GM23338 (cell line): ENCODE measurements at regions not wholly inside any gene's neighbourhood (a gene's known extent, or its start where the extent isn't known, plus 50 kb on each side); places are given as distances from the start of the nearest gene placed in this dataset.

Source experiments
- ATAC-seq: fragments of 200-7000 bp; cut with Tn5 transposase; 3 replicates; pipeline ENCODE4 v1.9.1; 2020
- DNase-seq: peaks from one replicate; pipeline ENCODE4 v3.0.0-alpha.2; 2015; ENCODE audit warnings: low spot score
- H2AFZ ChIP-seq: fragments of 200-600 bp; sonication (generic); 2 replicates; pipeline ENCODE4 v1.8.0; 2016; ENCODE audit warnings: antibody characterized with exemption, mild to moderate bottlenecking, moderate library complexity
- H3F3A ChIP-seq: fragments of 200-600 bp; sonication (generic); replicated peaks from 2 replicates; pipeline ENCODE4 v1.8.0; 2017; ENCODE audit warnings: antibody characterized with exemption, mixed run types, low read depth
- H3K27ac ChIP-seq: fragments of 200-600 bp; sonication (generic); 2 replicates; pipeline ENCODE4 v1.6.1; 2016; ENCODE audit warnings: low read depth
- H3K27me3 ChIP-seq: fragments of 200-600 bp; sonication (generic); 2 replicates; pipeline ENCODE4 v1.8.0; 2016; ENCODE audit warnings: mild to moderate bottlenecking, mixed run types, moderate library complexity; ENCODE audit not compliant: insufficient read depth
- H3K36me3 ChIP-seq: fragments of 200-600 bp; sonication (generic); 2 replicates; pipeline ENCODE4 v1.8.0; 2016; ENCODE audit warnings: mild to moderate bottlenecking; ENCODE audit not compliant: insufficient read depth
- H3K4me1 ChIP-seq: fragments of 200-600 bp; sonication (generic); 2 replicates; pipeline ENCODE4 v1.8.0; 2016; ENCODE audit warnings: mild to moderate bottlenecking, moderate library complexity; ENCODE audit not compliant: insufficient read depth
- H3K4me2 ChIP-seq: fragments of 200-600 bp; sonication (generic); 2 replicates; pipeline ENCODE4 v1.7.1; 2017; ENCODE audit warnings: mixed run types
- H3K4me3 ChIP-seq: fragments of 200-600 bp; sonication (generic); 2 replicates; pipeline ENCODE4 v1.6.1; 2016; ENCODE audit warnings: mixed run types
- H3K79me2 ChIP-seq: fragments of 200-600 bp; sonication (generic); replicated peaks from 2 replicates; pipeline ENCODE4 v1.8.0; 2017; ENCODE audit warnings: mild to moderate bottlenecking; ENCODE audit not compliant: insufficient read depth
- H3K9me2 ChIP-seq: fragments of 200-600 bp; sonication (generic); 2 replicates; pipeline ENCODE4 v1.8.0; 2017; ENCODE audit not compliant: insufficient read depth
- H4K20me1 ChIP-seq: fragments of 200-600 bp; sonication (generic); replicated peaks from 2 replicates; pipeline ENCODE4 v1.8.0; 2017; ENCODE audit warnings: mild to moderate bottlenecking; ENCODE audit not compliant: insufficient read depth
- H3K27ac Mint-ChIP-seq: 2 replicates; pipeline ENCODE4 v1.8.0; 2020; ENCODE audit warnings: inconsistent platforms, mild to moderate bottlenecking, moderate library complexity, mixed read lengths
- H3K27me3 Mint-ChIP-seq: 3 replicates; pipeline ENCODE4 v1.8.0; 2022; ENCODE audit warnings: low read depth, mild to moderate bottlenecking, moderate library complexity, mixed read lengths, inconsistent platforms; ENCODE audit not compliant: insufficient read depth, poor library complexity
- H3K36me3 Mint-ChIP-seq: 3 replicates; pipeline ENCODE4 v1.8.0; 2021; ENCODE audit warnings: low read depth, mild to moderate bottlenecking, inconsistent platforms, moderate library complexity, mixed read lengths
- H3K4me1 Mint-ChIP-seq: 3 replicates; pipeline ENCODE4 v1.8.0; 2020; ENCODE audit warnings: mild to moderate bottlenecking, inconsistent platforms, mixed read lengths
- H3K4me3 Mint-ChIP-seq: 3 replicates; pipeline ENCODE4 v1.8.0; 2021; ENCODE audit warnings: moderate library complexity, mild to moderate bottlenecking, inconsistent platforms, mixed read lengths
- H3K9me3 Mint-ChIP-seq: 3 replicates; pipeline ENCODE4 v1.8.0; 2020; ENCODE audit warnings: moderate library complexity, mild to moderate bottlenecking, inconsistent platforms, mixed read lengths
- EZH2phosphoT487 ChIP-seq: fragments of 200-600 bp; sonication (generic); IDR thresholded peaks from one replicate; pipeline ENCODE4 v1.8.1; 2018; ENCODE audit warnings: antibody characterized with exemption; ENCODE audit not compliant: unreplicated experiment
- JUNB ChIP-seq: IDR thresholded peaks from one replicate; pipeline ENCODE4 v1.6.1; 2016; ENCODE audit warnings: antibody characterized with exemption; ENCODE audit not compliant: unreplicated experiment
- POLR2AphosphoS5 ChIP-seq: IDR thresholded peaks from 2 replicates; pipeline ENCODE4 v1.6.1; 2016; ENCODE audit warnings: antibody characterized with exemption, low read depth
- STAT1 ChIP-seq: IDR thresholded peaks from one replicate; pipeline ENCODE4 v1.6.1; 2016; ENCODE audit warnings: antibody characterized with exemption; ENCODE audit not compliant: unreplicated experiment
- ZNF114 ChIP-seq: fragments of 250-450 bp; sonication (Bioruptor Pico); IDR thresholded peaks from 2 replicates; pipeline ENCODE4 v1.5.0; 2020; ENCODE audit warnings: mild to moderate bottlenecking, moderate library complexity
- ZNF331 ChIP-seq: fragments of 250-450 bp; sonication (Bioruptor Pico); IDR thresholded peaks from 2 replicates; pipeline ENCODE4 v1.5.0; 2020; ENCODE audit warnings: low read depth, mild to moderate bottlenecking, moderate library complexity
- TF ChIP-seq, protein P1 (sequence below): fragments of 250-450 bp; sonication (Bioruptor Pico); IDR thresholded peaks from 2 replicates; pipeline ENCODE4 v1.5.0; 2020; ENCODE audit warnings: mild to moderate bottlenecking, moderate library complexity
- TF ChIP-seq, protein P2 (sequence below): IDR thresholded peaks from one replicate; pipeline ENCODE4 v1.6.1; 2018; ENCODE audit warnings: antibody characterized with exemption; ENCODE audit not compliant: unreplicated experiment
- TF ChIP-seq, protein P3 (sequence below), 2 experiments: fragments of 200-600 bp in 1 of 2; sonication (generic) in 1 of 2; conservative IDR thresholded peaks; 2 replicates each; pipeline versions ENCODE4 v1.5.1 to v1.6.1; 2016 to 2017; ENCODE audit warnings: antibody characterized with exemption in 2 of 2, low read depth in 2 of 2, mild to moderate bottlenecking in 2 of 2, moderate library complexity in 1 of 2
- TF ChIP-seq, protein P4 (sequence below): IDR thresholded peaks from 2 replicates; pipeline ENCODE4 v1.6.1; 2016; ENCODE audit warnings: antibody characterized with exemption

DNA sequence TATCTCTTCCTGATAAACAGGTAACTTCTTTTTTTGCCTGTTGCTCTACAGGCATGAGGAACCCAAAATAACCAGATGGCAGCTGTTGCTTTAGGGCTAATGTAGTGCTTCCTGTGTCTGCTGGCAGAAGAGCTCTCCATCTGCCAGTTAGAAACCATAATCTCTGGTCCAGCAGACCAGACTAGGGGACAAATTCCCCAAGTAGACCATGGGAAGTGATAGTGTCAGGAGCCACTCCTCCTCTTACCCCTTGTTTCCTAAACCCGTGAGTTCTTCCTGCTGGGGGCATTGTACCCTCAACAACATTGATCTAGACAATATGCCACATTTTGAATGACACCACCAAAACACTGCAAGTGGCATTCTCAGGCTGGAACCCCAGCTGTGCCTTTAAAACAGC lies 135.9 kb downstream of the DLEU7 start:
- Histone ChIP-seq H3K27ac (no peak overlapping the region), H2AFZ (no peak overlapping the region), H3K4me1 (peaks cover 12% of the 10 kb centered on the region), H3K4me2 (no peak overlapping the region), H4K20me1 (no peaks in the 10 kb centered on the region), H3F3A (no peaks in the 10 kb centered on the region), H3K4me3 (no peak overlapping the region), H3K9me2 (0 out of 2 replicates have a peak, but pooled peaks cover 4% of the 10 kb centered on the region), H3K36me3 (no peaks in the 10 kb centered on the region), H3K79me2 (no peaks in the 10 kb centered on the region), H3K27me3 (no peaks in the 10 kb centered on the region)
- DNase-seq (no peak), ATAC-seq (no peak)
- no peak for TF ChIP-seq STAT1
- Mint-ChIP-seq H3K4me1 (peaks cover 9% of the 10 kb centered on the region), H3K27ac (no peak overlapping the region), H3K36me3 (no peaks in the 10 kb centered on the region), H3K27me3 (no peaks in the 10 kb centered on the region), H3K9me3 (no peaks in the 10 kb centered on the region), H3K4me3 (no peak overlapping the region)

DNA sequence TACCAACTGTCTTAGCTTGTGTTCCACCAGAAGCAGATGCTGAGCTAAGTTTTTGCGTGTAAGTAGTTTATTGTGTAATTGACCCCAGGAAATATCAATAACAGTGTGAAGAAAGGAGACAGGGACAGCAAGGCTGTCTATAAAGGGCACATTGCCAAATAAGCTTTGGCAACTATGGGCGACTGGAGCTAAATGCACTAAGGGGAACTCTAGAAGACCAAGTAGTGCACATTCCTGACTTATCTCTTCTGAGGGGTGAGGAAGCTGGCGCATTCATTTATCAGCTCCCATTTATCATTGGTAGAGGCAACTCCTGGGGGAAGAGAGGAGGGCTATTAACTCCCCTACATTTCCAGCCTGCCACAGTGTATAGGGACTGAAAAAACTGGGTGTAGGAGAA lies 135.0 kb downstream of the DLEU7 start:
- Histone ChIP-seq H3K9me2 (0 out of 2 replicates have a peak, but pooled peaks cover 4% of the 10 kb centered on the region), H3K27me3 (no peaks in the 10 kb centered on the region), H3K4me3 (no peak overlapping the region), H2AFZ (no peak overlapping the region), H3K4me2 (no peak overlapping the region), H3K27ac (no peak overlapping the region), H3K4me1 (peaks cover 4% of the 10 kb centered on the region), H3F3A (no peaks in the 10 kb centered on the region), H3K79me2 (no peaks in the 10 kb centered on the region), H4K20me1 (no peaks in the 10 kb centered on the region), H3K36me3 (no peaks in the 10 kb centered on the region)
- H3K9me3 Mint-ChIP-seq = no peaks in the 10 kb centered on the region
- H3K4me1 Mint-ChIP-seq = peaks cover 1% of the 10 kb centered on the region
- no peak for DNase-seq
- no peak for ATAC-seq
- H3K27ac Mint-ChIP-seq = no peak overlapping the region
- H3K4me3 Mint-ChIP-seq = no peak overlapping the region
- no peaks in the 10 kb centered on the region for H3K27me3 Mint-ChIP-seq
- H3K36me3 Mint-ChIP-seq = no peaks in the 10 kb centered on the region
- TF ChIP-seq, protein P1, sequence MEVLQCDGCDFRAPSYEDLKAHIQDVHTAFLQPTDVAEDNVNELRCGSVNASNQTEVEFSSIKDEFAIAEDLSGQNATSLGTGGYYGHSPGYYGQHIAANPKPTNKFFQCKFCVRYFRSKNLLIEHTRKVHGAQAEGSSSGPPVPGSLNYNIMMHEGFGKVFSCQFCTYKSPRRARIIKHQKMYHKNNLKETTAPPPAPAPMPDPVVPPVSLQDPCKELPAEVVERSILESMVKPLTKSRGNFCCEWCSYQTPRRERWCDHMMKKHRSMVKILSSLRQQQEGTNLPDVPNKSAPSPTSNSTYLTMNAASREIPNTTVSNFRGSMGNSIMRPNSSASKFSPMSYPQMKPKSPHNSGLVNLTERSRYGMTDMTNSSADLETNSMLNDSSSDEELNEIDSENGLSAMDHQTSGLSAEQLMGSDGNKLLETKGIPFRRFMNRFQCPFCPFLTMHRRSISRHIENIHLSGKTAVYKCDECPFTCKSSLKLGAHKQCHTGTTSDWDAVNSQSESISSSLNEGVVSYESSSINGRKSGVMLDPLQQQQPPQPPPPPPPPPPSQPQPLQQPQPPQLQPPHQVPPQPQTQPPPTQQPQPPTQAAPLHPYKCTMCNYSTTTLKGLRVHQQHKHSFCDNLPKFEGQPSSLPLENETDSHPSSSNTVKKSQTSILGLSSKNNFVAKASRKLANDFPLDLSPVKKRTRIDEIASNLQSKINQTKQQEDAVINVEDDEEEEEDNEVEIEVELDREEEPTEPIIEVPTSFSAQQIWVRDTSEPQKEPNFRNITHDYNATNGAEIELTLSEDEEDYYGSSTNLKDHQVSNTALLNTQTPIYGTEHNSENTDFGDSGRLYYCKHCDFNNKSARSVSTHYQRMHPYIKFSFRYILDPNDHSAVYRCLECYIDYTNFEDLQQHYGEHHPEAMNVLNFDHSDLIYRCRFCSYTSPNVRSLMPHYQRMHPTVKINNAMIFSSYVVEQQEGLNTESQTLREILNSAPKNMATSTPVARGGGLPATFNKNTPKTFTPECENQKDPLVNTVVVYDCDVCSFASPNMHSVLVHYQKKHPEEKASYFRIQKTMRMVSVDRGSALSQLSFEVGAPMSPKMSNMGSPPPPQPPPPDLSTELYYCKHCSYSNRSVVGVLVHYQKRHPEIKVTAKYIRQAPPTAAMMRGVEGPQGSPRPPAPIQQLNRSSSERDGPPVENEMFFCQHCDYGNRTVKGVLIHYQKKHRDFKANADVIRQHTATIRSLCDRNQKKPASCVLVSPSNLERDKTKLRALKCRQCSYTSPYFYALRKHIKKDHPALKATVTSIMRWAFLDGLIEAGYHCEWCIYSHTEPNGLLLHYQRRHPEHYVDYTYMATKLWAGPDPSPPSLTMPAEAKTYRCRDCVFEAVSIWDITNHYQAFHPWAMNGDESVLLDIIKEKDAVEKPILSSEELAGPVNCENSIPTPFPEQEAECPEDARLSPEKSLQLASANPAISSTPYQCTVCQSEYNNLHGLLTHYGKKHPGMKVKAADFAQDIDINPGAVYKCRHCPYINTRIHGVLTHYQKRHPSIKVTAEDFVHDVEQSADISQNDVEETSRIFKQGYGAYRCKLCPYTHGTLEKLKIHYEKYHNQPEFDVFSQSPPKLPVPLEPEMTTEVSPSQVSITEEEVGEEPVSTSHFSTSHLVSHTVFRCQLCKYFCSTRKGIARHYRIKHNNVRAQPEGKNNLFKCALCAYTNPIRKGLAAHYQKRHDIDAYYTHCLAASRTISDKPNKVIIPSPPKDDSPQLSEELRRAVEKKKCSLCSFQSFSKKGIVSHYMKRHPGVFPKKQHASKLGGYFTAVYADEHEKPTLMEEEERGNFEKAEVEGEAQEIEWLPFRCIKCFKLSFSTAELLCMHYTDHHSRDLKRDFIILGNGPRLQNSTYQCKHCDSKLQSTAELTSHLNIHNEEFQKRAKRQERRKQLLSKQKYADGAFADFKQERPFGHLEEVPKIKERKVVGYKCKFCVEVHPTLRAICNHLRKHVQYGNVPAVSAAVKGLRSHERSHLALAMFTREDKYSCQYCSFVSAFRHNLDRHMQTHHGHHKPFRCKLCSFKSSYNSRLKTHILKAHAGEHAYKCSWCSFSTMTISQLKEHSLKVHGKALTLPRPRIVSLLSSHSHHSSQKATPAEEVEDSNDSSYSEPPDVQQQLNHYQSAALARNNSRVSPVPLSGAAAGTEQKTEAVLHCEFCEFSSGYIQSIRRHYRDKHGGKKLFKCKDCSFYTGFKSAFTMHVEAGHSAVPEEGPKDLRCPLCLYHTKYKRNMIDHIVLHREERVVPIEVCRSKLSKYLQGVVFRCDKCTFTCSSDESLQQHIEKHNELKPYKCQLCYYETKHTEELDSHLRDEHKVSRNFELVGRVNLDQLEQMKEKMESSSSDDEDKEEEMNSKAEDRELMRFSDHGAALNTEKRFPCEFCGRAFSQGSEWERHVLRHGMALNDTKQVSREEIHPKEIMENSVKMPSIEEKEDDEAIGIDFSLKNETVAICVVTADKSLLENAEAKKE = no peak
- TF ChIP-seq EZH2phosphoT487 (no peak), POLR2AphosphoS5 (no peak), ZNF331 (no peak), JUNB (no peak), STAT1 (no peak), ZNF114 (CRISPR knock-in tag) (no peak)
- TF ChIP-seq, protein P2, sequence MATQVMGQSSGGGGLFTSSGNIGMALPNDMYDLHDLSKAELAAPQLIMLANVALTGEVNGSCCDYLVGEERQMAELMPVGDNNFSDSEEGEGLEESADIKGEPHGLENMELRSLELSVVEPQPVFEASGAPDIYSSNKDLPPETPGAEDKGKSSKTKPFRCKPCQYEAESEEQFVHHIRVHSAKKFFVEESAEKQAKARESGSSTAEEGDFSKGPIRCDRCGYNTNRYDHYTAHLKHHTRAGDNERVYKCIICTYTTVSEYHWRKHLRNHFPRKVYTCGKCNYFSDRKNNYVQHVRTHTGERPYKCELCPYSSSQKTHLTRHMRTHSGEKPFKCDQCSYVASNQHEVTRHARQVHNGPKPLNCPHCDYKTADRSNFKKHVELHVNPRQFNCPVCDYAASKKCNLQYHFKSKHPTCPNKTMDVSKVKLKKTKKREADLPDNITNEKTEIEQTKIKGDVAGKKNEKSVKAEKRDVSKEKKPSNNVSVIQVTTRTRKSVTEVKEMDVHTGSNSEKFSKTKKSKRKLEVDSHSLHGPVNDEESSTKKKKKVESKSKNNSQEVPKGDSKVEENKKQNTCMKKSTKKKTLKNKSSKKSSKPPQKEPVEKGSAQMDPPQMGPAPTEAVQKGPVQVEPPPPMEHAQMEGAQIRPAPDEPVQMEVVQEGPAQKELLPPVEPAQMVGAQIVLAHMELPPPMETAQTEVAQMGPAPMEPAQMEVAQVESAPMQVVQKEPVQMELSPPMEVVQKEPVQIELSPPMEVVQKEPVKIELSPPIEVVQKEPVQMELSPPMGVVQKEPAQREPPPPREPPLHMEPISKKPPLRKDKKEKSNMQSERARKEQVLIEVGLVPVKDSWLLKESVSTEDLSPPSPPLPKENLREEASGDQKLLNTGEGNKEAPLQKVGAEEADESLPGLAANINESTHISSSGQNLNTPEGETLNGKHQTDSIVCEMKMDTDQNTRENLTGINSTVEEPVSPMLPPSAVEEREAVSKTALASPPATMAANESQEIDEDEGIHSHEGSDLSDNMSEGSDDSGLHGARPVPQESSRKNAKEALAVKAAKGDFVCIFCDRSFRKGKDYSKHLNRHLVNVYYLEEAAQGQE = no peak
- TF ChIP-seq, protein P3, sequence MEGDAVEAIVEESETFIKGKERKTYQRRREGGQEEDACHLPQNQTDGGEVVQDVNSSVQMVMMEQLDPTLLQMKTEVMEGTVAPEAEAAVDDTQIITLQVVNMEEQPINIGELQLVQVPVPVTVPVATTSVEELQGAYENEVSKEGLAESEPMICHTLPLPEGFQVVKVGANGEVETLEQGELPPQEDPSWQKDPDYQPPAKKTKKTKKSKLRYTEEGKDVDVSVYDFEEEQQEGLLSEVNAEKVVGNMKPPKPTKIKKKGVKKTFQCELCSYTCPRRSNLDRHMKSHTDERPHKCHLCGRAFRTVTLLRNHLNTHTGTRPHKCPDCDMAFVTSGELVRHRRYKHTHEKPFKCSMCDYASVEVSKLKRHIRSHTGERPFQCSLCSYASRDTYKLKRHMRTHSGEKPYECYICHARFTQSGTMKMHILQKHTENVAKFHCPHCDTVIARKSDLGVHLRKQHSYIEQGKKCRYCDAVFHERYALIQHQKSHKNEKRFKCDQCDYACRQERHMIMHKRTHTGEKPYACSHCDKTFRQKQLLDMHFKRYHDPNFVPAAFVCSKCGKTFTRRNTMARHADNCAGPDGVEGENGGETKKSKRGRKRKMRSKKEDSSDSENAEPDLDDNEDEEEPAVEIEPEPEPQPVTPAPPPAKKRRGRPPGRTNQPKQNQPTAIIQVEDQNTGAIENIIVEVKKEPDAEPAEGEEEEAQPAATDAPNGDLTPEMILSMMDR (conservative IDR thresholded peaks at IDR 0.05; ENCODE audit: low read depth in 2 of 2) = no peak
- TF ChIP-seq, protein P4, sequence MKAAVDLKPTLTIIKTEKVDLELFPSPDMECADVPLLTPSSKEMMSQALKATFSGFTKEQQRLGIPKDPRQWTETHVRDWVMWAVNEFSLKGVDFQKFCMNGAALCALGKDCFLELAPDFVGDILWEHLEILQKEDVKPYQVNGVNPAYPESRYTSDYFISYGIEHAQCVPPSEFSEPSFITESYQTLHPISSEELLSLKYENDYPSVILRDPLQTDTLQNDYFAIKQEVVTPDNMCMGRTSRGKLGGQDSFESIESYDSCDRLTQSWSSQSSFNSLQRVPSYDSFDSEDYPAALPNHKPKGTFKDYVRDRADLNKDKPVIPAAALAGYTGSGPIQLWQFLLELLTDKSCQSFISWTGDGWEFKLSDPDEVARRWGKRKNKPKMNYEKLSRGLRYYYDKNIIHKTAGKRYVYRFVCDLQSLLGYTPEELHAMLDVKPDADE = no peak
